Left lung (tissue), 4 donors: ENCODE measurements at regions not wholly inside any gene's neighbourhood (a gene's known extent, or its start where the extent isn't known, plus 50 kb on each side); places are given as distances from the start of the nearest gene placed in this dataset.
A peak's percentile ranks its signal among the peaks of the same experiment; 100 is the strongest.
"Not testable (repeated sequence)": the region's sequence is repeated elsewhere in the genome, so short reads cannot be mapped to it uniquely, and the experiment has no call there.

Experiments used
- ATAC-seq: fragments of 200-7000 bp; cut with Tn5 transposase; one replicate; pipeline ENCODE4 v1.9.1; 2020; ENCODE audit warnings: moderate library complexity
- DNase-seq, 4 donors: peaks; one replicate each; pipeline ENCODE4 v3.0.0-alpha.2; 2013 to 2020
- H3K27ac ChIP-seq, 2 donors: fragments of 200-600 bp; sonication (generic) in 1 of 2; one replicate each; pipeline versions ENCODE4 v1.5.0 to v1.8.0; 2020 to 2021
- H3K27me3 ChIP-seq, 2 donors: fragments of 200-600 bp; sonication (generic) in 1 of 2; one replicate each; pipeline versions ENCODE4 v1.5.0 to v1.8.0; 2020 to 2021
- H3K36me3 ChIP-seq, 2 donors: fragments of 200-600 bp; sonication (generic) in 1 of 2; one replicate each; pipeline versions ENCODE4 v1.5.0 to v1.8.0; 2020 to 2021
- H3K4me1 ChIP-seq, 2 donors: fragments of 200-600 bp; one replicate each; pipeline ENCODE4 v1.8.0; 2021
- H3K4me3 ChIP-seq, 2 donors: fragments of 200-600 bp; sonication (generic) in 1 of 2; one replicate each; pipeline versions ENCODE4 v1.5.0 to v1.8.0; 2020 to 2021; ENCODE audit warnings: mild to moderate bottlenecking in 1 of 2
- H3K9me3 ChIP-seq, 2 donors: fragments of 200-600 bp; sonication (generic) in 1 of 2; one replicate each; pipeline versions ENCODE4 v1.5.0 to v1.8.0; 2020 to 2021
- intact Hi-C, 2 donors: fragments of 100-400 bp; cut with DNase I; formaldehyde crosslinking; loops; one replicate each; pipeline versions ENCODE4 v1.11.2 to v1.14.2; 2022
- TF ChIP-seq, protein P1 (sequence below), 2 donors: fragments of 200-600 bp; sonication (generic) in 1 of 2; IDR thresholded peaks; one replicate each; pipeline versions ENCODE4 v1.5.0 to v1.8.0; 2021; ENCODE audit warnings: antibody characterized with exemption in 2 of 2
- donor health status: DM: no; HTN: yes; CAD: no.
- donor health status: DM: no; HTN: no; CAD: no.

DNA sequence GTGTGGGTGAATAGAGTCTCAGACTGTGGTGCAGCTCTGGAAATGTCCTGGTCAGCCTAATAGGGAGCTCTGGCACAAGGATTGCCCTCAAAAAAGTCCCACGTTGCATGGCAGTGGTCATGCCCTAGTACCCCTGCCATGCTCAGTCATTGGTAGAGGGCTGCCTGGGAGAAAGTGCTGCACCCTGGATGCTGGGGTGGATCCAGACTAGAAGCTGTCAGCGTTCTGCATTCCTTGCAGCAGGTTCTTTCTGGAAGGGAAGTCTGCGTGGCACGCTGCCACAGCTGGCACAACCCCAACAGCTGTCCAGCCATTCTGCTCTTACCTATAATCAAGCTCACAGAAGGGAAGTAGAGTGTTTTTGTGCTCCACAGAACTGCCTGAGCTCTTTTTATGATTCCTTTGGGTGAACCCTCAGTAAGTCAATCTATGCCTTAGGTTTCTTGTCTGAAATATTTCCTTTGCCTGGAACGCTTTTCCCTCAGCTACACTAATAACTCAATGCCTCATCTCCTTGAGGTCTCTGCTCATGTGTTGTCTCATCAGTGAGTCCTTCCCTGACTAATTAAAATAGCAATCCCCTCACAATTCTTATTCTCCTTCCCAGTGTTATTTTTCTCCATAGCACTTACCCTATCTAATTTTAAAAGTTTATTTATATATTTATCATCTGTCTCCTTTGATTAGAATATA lies 61.5 kb upstream of the JAK1 start:
- DNase-seq (peak in 2 of 4 donors; percentile 61 to 86), ATAC-seq (peak; percentile 83)
- no peaks in the 10 kb centered on the region for H3K27me3 ChIP-seq
- no peak overlapping the region for H3K4me3 ChIP-seq
- no peak overlapping the region for H3K27ac ChIP-seq
- H3K9me3 ChIP-seq: no peaks in the 10 kb centered on the region
- peaks cover 0 to 20% of the 10 kb centered on the region in 2 donors for H3K4me1 ChIP-seq
- intact Hi-C loops: no loop called here
- TF ChIP-seq, protein P1, sequence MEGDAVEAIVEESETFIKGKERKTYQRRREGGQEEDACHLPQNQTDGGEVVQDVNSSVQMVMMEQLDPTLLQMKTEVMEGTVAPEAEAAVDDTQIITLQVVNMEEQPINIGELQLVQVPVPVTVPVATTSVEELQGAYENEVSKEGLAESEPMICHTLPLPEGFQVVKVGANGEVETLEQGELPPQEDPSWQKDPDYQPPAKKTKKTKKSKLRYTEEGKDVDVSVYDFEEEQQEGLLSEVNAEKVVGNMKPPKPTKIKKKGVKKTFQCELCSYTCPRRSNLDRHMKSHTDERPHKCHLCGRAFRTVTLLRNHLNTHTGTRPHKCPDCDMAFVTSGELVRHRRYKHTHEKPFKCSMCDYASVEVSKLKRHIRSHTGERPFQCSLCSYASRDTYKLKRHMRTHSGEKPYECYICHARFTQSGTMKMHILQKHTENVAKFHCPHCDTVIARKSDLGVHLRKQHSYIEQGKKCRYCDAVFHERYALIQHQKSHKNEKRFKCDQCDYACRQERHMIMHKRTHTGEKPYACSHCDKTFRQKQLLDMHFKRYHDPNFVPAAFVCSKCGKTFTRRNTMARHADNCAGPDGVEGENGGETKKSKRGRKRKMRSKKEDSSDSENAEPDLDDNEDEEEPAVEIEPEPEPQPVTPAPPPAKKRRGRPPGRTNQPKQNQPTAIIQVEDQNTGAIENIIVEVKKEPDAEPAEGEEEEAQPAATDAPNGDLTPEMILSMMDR (IDR thresholded peaks at IDR 0.05): no peak
- no peaks in the 10 kb centered on the region for H3K36me3 ChIP-seq

DNA sequence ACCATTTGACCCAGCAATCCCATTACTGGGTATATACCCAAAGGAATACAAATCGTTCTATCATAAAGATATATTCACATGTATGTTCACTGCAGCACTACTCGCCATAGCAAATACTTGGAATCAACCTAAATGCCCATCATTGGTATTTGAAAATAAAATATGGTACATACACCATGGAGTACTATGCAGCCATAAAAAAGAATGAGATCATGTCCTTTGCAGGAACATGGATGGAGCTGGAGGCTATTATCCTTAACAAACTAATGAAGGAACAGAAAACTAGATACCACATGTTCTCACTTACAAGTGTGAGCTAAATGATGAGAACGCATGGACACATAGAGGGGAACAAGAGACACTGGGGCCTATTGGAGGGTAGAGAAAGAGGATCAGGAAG lies 63.1 kb upstream of the JAK1 start:
- H3K36me3 ChIP-seq, intact Hi-C loops, ATAC-seq, H3K9me3 ChIP-seq, DNase-seq, H3K4me3 ChIP-seq, H3K27me3 ChIP-seq, H3K27ac ChIP-seq: not testable (repeated sequence)
- peaks cover 0 to 20% of the 10 kb centered on the region in 2 donors for H3K4me1 ChIP-seq

DNA sequence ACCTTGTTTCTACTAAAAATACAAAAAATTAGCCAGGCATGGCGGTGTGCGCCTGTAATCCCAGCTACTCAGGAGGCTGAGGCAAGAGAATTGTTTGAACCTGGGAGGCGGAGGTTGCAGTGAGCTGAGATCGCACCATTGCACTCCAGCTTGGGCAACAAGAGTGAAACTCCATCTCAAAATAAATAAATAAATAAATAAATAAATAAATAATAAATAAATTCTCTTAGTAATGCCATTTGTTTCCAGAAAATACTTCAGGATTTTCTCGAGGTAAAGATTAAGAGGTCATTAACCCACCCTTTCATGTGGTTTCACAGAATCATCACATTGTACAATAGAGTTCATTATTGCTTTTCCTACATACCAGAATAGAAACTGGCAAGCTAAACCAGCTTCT lies 68.5 kb upstream of the JAK1 start:
- H3K4me1 ChIP-seq, intact Hi-C loops: not testable (repeated sequence)

DNA sequence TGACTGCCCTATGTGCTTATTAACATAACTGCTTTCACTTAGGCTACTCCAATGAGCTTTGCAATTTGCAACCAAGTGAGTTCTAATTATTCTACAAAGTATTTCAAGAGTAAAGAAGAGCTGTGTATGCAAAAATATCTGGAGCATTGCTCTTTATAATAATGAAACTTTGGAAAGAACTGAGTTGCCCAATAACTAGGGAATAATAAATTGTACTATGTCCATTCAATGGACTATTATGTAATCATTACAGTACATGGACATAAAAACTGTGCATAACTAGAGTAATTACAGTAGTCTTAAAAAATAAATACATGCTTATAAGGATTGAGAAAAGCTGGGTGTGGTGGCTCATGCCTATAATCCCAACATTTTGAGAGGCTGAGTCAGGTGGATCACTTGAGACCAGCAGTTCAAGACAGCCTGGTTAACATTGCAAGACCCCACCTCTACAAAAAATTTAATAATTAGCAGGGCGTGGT lies 70.3 kb upstream of the JAK1 start:
- Histone ChIP-seq H3K27me3 (no peaks in the 10 kb centered on the region), H3K9me3 (no peaks in the 10 kb centered on the region), H3K4me1 (peaks cover 0 to 10% of the 10 kb centered on the region in 2 donors), H3K27ac (no peak overlapping the region), H3K36me3 (no peaks in the 10 kb centered on the region), H3K4me3 (no peak overlapping the region)
- intact Hi-C loops: no loop called here
- ATAC-seq: peak; percentile 41
- TF ChIP-seq, protein P1 (IDR thresholded peaks at IDR 0.05): no peak
- DNase-seq: no peak

More for the DNA sequence above, 68.5 kb upstream of the JAK1 start:
- not testable (repeated sequence) for H3K36me3 ChIP-seq, H3K27me3 ChIP-seq, H3K27ac ChIP-seq, H3K9me3 ChIP-seq, H3K4me3 ChIP-seq, ATAC-seq, DNase-seq

DNA sequence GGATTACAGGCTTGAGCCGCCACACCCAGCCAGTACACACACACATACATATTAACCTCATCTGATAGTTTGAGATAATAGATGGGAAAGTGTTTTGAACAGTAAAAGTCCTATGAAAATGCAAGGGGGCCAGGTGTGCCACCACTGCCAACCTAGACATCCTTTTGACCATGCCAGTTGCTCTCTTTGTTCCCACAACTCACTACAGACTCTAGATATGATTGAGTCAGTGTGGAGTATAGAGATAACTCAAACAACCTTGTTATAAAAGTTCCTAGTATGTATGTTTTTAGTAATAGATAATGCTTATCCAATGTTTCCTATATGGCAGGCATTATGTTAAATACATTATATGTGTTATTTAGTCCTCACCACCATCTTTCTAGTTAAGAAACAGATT lies 72.7 kb upstream of the JAK1 start:
- no peaks in the 10 kb centered on the region for H3K36me3 ChIP-seq
- TF ChIP-seq, protein P1 (IDR thresholded peaks at IDR 0.05): no peak
- peaks cover 0 to 11% of the 10 kb centered on the region in 2 donors for H3K4me1 ChIP-seq
- H3K4me3 ChIP-seq: no peak overlapping the region
- no peaks in the 10 kb centered on the region for H3K9me3 ChIP-seq
- intact Hi-C loops: no loop called here
- H3K27me3 ChIP-seq: no peaks in the 10 kb centered on the region
- no peak for DNase-seq
- no peak overlapping the region for H3K27ac ChIP-seq
- ATAC-seq: no peak

DNA sequence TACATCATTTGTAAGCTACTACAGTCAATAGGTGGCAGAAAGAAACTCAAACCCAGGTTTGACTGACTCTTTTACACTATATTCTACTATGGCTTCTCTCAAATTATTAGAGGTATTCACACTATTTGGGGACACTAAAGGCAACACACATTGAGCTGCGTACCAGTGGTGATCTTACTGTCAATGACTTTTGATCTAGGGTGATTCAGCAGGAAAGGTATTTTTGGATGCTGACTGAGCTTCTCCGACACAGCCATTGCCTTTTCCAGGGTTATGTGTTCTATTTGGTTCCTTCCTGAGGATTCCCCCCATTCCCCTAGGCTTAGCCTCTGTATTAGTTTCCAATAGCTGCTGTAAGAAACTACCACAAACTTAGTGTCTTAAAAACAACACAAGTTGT lies 73.2 kb upstream of the JAK1 start:
- no peaks in the 10 kb centered on the region for H3K36me3 ChIP-seq
- intact Hi-C loops: no loop called here
- peaks cover 0 to 11% of the 10 kb centered on the region in 2 donors for H3K4me1 ChIP-seq
- H3K9me3 ChIP-seq: no peaks in the 10 kb centered on the region
- TF ChIP-seq, protein P1 (IDR thresholded peaks at IDR 0.05): no peak
- H3K27me3 ChIP-seq: no peaks in the 10 kb centered on the region
- ATAC-seq: no peak
- no peak overlapping the region for H3K27ac ChIP-seq
- DNase-seq: no peak
- no peak overlapping the region for H3K4me3 ChIP-seq
